IPS DF 19.7 (cell line): ENCODE measurements at regions not wholly inside any gene's neighbourhood (a gene's known extent, or its start where the extent isn't known, plus 50 kb on each side); places are given as distances from the start of the nearest gene placed in this dataset.
"Not testable (repeated sequence)": the region's sequence is repeated elsewhere in the genome, so short reads cannot be mapped to it uniquely, and the experiment has no call there.

ENCODE experiments used
- DNase-seq: peaks from one replicate; pipeline ENCODE4 v3.0.0-alpha.2; 2013; ENCODE audit warnings: low read depth, low spot score

DNA sequence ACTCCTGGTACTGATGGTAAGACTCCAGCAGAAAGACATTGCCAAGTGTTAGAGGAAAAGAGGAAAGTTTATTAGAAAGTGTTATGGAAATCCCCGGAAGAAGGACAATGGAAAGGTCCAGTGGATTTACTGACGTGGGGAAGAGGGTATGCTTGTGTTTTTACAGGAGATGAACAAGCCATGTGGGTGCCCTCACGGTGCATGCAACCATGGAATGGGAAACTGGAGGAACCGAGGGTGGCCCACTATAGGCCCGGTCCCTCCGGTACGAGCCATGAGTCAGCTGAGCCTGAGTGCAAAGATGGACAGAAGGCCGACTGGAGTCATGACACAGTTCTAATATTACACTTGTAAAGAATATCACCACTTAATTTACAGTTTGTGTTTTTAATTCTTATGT is 123.3 kb upstream of the ZCCHC13 start:
- no peak for DNase-seq

DNA sequence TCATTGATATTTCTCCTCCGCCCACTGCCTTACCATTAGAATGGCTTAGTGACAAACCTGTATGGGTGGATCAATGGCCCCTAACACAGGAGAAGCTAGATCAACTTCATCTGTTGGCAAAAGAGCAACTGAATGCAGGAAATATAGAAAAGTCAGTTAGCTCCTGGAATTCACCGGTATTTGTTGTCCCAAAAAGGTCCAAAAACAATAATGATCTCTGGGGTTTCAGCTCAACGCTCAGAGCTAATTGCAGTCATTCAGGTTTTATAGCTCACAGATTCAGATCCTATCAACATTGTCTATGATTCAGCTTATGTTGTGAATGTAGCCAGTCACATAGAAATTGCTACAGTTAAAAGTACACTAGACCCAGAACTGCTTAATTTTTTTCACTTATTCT is 124.0 kb upstream of the ZCCHC13 start:
- no peak for DNase-seq

DNA sequence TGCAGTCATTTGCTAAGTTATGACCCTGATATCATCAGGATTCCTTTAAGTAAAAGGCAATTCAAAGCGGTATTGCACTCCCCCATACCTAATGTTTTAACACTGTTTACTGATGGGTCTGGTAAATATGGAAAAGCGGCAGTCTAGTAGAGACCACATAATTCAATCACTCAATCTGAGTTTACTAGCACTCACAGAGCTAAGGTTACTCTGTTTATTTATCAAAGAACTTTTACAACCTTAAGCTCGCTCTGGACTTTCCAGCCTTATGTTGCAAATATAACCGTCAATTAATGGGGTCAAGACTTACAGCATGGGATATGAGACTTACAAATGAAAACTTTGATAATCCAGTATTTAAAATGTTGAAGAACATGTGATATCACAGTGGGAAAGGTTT is 124.5 kb upstream of the ZCCHC13 start:
- DNase-seq = no peak

DNA sequence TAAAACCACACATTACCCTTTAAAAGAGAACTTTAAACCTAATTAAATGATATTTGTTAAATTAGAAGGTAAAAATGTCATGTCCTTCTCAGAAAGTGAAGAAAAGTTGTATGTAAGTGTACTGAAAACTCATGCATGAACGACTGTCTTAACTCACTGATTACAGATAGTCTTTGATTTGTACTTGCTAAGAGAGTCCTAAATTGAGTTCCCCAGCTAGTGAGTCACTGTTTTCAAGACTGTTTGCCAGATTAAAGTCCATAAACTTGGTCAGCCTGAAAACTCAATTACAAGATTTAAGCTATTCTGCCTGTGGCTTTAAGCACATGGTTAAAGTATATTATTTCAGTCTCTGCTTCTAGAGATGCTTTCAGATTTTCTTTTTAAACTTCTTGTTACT is 124.9 kb upstream of the ZCCHC13 start:
- DNase-seq = no peak

DNA sequence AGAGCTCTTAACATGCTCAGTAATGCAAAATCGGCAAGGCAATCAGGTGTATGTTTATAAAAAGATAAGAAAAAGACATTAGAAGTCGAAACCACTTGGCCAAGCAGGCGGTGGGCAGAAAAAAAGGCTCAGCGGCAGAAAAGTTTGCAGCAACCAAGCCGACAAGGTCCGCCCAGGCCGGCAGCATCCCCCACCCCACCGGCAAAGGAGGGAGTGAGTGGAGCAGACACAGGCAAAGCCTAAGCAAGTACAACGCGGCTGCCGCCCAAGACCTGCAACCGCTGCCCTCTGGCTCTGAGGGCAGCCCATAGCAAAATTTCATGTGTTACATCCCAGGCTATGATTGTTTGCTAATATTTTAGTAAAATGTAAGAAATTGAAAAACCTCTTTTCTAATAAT is 125.4 kb upstream of the ZCCHC13 start:
- no peak for DNase-seq

DNA sequence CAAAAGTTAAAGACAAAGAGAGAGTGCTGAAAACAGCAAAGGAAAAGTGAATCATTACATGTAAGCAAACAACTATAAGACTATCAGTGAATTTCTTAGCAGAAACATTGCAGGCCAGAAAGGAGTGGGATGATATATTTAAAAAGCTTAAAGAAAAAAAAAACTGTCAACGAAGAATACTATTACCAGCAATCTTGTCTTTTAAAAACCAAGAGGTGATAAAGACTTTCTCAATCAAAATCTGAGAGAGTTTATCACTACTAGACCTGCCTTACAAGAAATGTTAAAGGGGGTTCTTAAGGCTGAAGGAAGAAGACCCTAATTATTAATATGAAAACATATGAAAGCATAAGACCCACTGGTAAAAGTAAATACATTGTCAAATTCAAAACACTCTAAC is 132.5 kb upstream of the ZCCHC13 start:
- DNase-seq = no peak

DNA sequence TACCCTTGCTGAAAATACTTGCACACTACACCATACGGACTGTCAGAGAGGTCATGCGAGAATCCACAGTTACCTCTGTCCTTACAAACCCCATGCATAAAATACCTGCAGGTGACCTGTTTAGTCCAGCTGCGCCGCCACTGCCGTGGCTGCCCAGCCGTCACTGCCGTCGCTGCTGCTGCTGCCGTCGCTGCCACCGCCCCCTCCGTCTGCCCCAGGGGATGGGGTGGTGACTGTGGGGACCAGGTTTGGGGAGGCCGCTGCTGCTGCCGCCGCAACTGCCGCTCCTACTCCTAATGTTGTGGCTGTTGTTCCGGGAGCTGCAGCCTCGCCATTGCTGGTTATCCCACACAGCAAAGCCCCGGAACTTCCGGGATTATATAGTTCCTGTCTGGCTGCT is 141.8 kb upstream of the ZCCHC13 start:
- no peak for DNase-seq

DNA sequence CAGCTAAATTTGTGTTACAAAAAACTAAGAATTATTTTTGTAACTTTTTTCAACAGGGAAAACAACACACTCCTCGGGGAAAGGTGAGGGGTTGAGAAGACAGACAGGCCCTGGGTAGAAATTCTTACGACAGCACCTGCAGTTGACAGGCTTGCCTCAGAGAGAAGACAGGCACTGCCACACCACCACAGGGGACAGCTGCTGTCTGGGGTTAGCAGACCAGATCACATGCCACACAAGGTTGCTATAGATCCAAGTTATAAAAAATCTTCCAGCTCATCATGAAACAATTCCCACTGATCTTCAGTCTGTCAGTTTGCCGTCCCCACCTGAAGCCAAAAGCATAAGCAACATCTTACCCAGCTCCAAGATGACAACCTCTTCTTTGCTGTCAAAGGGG is 143.2 kb upstream of the ZCCHC13 start:
- no peak for DNase-seq

DNA sequence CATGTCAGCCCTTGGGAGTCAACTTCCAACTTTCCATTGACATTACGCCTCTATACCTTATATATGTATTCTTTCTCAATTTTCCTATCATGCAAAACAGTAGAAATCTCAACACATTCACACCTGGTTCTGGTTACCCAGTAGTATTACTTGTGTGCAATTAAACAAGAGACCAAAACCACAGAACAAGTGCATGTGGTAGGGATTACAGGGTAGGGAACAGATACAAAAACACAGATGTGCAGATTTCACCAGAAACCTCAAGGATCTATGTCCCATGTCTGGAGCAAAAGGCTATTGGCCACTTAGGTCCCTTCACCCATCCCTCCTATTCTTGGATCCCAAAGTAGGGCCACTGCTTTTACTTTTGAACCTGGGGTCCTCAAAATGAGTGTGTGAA is 143.6 kb upstream of the ZCCHC13 start:
- DNase-seq = no peak

DNA sequence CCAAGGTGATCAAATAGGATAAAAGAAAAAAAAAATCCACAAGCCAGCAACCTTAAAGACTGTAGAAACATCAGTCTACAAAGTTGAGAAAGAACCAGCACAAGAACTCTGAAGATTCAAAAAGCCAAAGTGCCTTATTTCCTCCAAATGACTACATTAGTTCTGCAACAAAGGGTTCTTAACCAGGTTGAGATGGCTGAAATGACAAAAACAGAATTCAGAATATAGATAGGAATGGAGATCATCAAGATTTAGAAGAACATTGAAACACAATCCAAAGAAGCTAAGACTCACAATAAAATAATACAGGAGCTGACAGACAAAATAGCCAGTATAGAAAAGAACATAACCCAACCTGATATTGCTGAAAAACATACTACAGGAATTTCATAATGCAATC is 156.5 kb upstream of the ZCCHC13 start:
- DNase-seq = no peak

DNA sequence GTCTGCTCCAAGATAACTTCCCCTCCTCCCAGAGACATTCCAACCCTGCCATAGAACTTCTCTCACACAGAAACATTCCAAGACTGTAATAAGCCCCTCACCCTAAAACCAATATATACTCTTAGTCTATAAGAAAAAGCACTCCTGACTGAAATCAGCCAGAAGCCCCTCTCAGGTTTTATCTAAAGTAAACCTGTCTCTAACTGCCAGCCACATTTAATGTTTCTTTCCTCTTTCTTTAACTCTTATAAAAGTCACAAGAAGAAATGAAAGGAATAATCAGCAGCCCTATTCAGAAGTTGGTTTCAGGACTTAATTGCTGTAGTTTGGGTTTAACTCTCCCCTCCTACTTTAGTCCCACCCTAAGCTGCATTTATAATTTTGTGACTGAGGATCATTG is 165.0 kb upstream of the ZCCHC13 start:
- no peak for DNase-seq

DNA sequence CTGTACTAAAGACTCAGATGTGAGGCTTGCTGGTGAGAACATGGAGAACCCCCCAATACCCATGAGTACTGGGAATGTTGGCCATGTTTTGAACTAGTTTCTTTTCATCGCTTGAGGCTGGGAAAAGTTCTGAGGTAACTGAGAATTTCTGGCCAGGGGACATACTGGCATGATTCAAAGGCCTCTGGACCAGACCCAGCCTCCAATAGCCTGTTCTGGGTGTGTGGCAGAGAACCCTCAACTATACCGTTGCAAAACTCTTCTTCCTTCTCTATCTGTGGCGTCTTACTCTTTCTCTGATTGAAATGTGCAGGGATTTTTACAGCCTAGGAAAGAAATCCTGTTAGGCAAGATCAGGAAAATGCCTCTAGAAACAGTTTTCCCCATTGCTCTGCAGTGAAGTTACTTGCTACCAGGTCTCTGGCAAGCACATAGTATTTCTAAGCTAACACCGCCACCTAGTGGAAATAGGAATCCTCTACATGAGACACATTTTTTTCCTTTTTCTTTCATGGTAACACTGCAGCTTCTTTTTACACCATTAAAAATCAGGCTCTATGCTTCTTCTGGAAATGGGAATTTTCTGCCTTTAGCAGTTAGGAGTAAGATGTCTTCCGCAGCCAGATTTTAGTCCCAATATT is 170.7 kb upstream of the ZCCHC13 start:
- DNase-seq = no peak

DNA sequence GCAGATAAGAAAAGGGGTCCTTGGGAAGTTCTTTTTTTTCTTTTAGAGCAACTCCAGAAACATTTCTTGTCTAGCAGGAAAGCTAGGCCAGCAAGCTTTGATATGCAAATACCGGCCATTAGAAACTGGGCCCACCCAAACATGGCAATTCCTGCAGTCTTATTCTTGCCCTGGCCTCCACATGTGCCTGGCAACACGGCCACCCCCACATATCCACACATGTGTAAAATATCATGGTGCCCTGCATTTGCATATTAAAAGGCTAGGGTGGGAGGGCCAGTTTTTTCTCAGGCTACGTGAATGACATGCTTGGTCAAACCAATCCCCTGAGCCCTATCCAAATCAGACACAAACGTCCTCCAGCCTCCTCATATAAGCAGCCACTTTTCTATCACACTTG is 171.7 kb upstream of the ZCCHC13 start:
- DNase-seq = no peak

DNA sequence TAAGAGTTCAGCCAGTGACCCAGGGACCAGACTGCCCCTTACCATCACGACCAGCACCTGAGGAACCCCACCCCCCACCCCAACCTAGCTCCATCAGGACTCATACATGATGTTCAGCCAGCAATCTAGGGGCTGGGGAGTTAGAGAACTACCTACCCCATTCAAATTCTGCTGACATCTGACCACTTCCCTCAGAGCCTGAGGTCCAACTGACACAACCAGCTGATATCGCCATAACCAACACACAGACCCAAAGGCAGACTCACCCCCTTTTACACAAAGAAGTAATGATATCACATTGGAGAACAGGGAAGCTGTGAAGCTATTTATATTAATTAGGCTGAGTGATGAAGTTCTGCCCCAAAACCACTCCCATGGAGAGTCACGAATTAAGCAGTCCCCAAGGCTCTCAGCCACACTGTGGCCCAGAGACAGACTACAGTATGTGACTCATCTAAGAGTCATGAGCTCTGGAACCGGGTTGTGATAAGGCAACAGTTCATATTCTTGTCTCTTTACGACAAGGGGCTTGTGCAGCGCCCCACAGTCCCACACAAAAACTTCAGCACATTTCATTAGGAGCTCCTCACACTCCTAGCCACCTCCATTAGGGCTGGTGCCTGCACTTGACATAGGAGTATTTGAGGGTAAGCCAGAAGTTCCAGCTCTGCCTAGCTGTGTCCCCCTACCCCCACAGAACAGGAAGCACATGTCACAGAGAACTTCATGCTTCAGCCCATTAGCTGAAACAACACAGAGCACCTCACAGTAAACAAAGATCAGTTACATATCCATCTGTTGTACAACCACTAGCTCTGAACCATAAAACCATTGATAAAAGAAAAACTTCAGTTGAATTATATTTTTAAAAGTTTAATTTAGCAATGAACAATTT is 184.7 kb upstream of the ZCCHC13 start:
- no peak for DNase-seq

DNA sequence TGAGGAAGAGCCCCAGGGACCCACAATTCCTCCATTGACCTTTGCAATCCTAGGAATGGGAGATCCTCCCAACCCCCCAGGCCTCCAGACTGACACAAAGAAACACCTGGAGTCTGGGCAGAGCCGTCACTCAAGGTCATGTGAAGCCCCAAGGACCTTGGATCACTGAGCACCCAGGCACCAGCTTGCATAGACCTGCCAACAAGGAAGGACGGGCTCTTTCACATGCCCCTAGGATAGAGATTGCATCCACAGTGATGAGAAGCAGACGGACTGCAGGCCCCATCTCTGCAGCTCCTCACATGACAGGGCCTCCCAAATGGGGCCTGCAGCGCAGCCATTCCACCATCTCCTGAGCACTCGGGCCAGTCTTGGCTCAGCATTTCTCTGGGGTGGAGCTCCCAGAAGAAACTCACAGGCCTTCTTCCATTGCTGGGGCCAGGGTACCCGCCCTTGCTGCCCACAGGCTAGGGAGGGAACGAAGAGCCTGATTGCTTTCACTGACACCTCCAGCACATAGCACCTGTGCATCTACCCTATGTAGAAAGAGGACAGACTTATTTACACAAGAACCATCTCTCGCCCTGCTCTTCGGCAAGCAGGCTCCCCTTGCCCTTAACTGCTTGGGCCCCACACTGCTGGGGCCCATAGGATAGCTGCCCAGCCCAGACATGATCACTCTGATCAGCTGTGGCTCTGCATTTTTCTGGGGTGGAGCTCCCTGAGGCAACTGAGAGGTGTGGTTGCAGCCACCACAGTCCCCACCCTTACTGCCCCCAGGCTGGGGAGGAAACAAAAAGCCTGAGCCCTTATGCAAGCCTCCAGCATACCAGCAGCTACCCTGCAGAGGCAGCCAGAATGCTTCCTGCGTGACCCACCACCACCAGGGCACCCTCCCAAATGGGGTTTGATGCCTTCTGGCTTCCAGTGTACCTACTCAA is 185.7 kb upstream of the ZCCHC13 start:
- no peak for DNase-seq

DNA sequence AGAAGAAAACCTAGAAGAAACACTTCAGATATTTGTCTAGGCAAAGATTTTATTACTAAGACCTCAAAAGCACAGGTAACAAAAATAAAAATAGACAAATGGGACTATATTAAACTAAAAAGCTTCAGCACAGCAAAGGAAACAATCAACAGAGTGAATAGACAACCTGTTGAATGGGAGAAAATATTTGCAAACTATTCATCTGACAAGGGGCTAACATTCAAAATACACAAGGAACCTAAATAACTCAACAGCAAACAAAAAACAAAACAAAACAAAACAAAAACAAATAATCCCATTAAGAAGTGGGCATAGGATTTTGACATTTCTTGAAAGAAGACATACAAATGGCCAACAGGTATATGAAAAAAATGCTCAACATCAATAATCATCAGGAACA is 192.7 kb upstream of the ZCCHC13 start:
- no peak for DNase-seq

DNA sequence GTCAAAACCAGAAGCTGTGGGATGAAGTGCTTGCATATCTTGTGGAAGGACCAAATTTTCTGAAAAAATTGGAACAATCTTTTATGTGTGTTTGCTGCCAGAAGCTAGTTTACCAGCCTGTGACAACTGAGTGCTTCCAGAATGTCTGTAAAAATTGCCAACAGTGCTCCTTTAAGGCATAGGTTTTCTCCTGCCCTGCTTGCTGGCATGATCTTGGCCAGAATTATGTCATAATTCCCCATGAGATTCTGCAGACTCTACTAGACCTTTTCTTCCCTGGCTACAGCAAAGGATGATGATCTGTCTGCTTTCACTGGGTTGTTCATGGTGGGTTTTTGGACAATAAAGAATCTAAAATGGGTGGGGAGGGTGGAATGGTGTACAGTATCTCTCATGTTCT is 196.3 kb upstream of the ZCCHC13 start:
- DNase-seq = no peak

DNA sequence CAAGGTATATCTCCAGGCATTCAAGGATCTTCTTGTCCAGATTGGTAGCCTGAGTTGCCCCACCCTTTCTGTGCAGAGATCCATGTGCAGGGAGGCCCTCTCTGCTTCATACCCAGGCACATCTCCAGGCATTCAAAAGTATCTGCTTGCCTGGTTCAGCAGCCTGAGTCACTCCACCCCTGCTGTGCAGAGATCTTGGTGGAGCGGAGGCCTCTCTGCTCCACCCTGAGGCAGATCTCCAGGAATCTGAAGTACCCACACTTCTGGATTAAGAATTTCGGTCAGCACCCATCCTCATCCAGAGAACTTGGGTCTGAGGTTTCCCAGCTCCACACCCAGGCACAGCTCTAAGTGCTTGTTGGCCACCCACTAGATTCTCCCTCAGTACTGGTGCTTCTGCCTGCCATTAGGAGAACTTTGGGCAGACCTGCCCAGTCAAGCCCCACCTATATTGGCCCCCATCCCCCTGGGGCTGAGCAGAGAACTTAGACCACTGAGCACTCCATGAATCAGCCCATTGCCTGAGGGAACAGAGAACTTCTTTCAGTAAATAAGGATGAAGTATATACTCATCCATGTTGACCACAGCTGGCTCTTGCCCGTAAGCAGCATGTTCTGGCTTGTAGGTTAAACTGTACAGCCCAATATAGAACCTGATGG is 199.5 kb upstream of the ZCCHC13 start:
- DNase-seq = no peak

DNA sequence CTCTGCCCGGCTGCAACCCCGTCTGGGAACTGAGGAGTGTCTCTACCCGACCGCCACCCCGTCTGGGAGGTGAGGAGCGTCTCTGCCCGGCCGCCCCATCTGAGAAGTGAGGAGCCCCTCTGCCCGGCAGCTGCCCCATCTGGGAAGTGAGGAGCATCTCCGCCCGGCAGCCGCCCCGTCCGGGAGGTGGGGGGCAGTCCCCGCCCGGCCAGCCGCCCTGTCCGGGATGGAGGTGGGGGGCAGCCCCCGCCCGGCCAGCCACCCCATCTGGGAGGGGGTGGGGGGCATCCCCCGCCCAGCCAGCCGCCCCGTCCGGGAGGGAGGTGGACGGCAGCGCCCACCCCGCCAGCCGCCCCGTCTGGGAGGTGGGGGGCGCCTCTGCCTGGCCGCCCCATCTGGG is 205.6 kb upstream of the ZCCHC13 start:
- DNase-seq = not testable (repeated sequence)

DNA sequence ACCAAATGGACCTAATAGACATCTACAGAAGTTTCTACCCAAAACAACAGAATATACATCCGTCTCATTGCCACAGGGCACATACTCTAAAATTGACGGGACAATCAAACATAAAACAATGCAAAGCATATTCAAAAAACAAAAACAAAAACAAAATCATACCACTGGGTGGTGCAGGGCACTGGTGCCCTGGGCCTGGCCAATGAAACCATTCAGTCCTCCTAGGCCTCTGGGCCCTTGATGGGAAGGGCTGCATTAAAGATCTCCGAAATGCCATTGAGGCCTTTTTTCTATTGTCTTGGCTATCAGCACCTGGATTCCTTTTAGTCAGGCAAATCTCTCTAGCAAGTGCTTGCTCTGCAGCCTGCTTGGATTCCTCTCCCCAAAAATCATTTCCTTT is 213.9 kb upstream of the ZCCHC13 start:
- DNase-seq = no peak

DNA sequence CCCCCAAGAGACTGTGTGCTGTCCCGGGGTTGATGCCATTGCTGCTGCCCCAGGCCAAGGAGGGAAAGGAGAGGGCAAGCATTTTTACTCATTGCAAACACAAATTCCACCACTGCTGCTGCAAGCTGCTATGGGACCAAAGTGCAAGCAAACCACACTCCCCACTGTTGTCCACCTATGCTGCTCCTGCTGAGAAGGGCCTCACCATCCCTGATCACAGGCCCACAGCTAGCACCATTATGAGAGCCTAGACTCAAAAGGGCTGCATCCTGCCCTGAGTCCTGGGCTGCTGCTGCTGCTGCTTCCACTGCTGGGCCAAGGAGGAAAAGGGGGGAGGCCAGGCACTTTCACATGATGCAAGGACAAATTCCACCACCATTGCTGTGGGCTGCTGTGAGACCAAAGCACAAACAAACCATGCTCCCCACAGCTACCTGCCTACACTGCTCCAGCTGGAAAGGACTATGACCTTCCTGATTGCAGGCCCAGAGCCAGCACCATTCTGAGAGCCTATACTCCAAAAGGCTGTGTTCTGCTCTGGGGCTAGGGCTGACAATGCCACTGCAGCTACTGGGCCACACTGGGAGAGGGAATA is 218.2 kb upstream of the ZCCHC13 start:
- no peak for DNase-seq
